GM13976 (cell line): ENCODE measurements at regions not wholly inside any gene's neighbourhood (a gene's known extent, or its start where the extent isn't known, plus 50 kb on each side); places are given as distances from the start of the nearest gene placed in this dataset.
"Not testable (repeated sequence)": the region's sequence is repeated elsewhere in the genome, so short reads cannot be mapped to it uniquely, and the experiment has no call there.

Experiments
- DNase-seq: peaks from one replicate; pipeline ENCODE4 v3.0.0; 2012; ENCODE audit warnings: low spot score
- in situ Hi-C: fragments of 300-500 bp; cut with MboI; formaldehyde crosslinking; loops from one replicate; pipeline ENCODE4 v1.12.0; 2022; ENCODE audit warnings: low sequenced_read_pairs, mixed read lengths, inconsistent platforms; ENCODE audit not compliant: unreplicated experiment
- TF ChIP-seq, protein P1 (sequence below): IDR thresholded peaks from 2 replicates; pipeline ENCODE4 v1.5.1; 2012; ENCODE audit warnings: borderline replicate concordance, mild to moderate bottlenecking; ENCODE audit not compliant: insufficient read depth; ENCODE audit errors: extremely low read depth, missing control alignments, control extremely low read depth

DNA sequence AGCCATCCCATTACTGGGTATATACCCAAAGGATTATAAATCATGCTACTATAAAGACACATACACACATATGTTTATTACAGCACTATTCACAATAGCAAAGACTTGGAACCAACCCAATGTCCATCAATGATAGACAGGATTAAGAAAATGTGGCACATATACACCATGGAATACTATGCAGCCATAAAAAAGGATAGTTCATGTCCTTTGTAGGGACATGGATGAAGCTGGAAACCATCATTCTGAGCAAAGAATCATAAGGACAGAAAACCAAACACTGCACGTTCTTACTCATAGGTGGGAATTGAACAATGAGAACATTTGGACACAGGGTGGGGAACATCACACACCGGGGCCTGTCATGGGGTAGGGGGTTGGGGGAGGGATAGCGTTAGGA, 60.3 kb upstream of the NMU start:
- DNase-seq, in situ Hi-C loops: not testable (repeated sequence)

DNA sequence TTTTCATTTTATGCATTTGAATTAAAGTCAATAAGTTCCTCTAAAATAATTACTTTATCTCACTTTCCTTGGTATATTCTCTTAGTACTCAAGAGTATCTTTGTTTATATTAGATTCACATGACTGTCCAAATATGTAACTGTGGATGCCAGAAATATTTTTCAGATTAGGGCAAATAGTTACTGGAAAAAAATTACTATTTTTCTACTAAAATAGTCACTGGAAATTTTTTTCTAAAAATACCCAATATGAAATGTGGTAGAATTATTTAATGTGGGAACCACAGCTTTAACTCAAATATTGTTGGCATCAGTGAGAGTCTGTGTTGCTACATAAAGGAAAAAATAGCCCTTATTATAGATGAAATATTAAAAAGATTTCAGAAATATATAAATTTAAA, 70.4 kb upstream of the NMU start:
- in situ Hi-C loops, result no loop called here
- no peak for DNase-seq
- TF ChIP-seq, protein P1, sequence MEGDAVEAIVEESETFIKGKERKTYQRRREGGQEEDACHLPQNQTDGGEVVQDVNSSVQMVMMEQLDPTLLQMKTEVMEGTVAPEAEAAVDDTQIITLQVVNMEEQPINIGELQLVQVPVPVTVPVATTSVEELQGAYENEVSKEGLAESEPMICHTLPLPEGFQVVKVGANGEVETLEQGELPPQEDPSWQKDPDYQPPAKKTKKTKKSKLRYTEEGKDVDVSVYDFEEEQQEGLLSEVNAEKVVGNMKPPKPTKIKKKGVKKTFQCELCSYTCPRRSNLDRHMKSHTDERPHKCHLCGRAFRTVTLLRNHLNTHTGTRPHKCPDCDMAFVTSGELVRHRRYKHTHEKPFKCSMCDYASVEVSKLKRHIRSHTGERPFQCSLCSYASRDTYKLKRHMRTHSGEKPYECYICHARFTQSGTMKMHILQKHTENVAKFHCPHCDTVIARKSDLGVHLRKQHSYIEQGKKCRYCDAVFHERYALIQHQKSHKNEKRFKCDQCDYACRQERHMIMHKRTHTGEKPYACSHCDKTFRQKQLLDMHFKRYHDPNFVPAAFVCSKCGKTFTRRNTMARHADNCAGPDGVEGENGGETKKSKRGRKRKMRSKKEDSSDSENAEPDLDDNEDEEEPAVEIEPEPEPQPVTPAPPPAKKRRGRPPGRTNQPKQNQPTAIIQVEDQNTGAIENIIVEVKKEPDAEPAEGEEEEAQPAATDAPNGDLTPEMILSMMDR, result no peak

DNA sequence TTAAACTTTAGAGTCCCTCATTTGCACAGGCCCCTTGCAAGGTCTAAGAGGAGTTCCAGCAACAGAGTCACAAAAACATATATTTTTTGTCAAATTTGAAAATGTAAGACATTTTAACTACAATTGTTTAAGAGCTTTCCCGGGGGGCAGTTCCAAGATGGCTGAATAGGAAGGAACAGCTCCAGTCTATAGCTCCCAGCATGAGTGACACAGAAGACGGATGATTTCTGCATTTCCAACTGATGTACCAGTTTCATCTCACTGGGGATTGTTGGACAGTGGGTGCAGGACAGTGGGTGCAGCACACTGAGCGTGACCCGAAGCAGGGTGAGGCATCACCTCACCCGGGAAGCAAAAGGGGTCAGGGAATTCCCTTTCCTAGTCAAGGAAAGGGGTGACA, 71.4 kb upstream of the NMU start:
- DNase-seq, result no peak
- in situ Hi-C loops, result no loop called here
- TF ChIP-seq, protein P1, result no peak

DNA sequence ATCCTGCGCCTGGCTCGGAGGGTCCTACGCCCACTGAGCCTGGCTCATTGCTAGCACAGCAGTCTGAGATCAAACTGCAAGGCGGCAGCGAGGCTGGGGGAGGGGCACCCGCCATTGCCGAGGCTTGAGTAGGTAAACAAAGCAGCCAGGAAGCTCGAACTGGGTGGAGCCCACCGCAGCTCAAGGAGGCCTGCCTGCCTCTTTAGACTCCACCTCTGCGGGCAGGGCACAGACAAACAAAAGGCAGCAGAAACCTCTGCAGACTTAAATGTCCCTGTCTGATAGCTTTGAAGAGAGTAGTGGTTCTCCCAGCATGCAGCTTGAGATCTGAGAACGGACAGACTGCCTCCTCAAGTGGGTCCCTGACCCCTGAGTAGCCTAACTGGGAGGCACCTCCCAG, 71.9 kb upstream of the NMU start:
- in situ Hi-C loops, result not testable (repeated sequence)

DNA sequence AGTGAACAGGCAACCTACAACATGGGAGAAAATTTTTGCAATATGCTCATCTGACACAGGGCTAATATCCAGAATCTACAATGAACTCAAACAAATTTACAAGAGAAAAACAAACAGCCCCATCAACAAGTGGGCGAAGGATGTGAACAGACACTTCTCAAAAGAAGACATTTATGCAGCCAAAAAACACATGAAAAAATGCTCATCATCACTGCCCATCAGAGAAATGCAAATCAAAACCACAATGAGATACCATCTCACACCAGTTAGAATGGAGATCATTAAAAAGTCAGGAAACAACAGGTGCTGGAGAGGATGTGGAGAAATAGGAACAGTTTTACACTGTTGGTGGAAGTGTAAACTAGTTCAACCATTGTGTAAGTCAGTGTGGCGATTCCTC, 76.7 kb upstream of the NMU start:
- DNase-seq, in situ Hi-C loops: not testable (repeated sequence)

More for the DNA sequence above, 71.9 kb upstream of the NMU start:
- DNase-seq, result not testable (repeated sequence)

DNA sequence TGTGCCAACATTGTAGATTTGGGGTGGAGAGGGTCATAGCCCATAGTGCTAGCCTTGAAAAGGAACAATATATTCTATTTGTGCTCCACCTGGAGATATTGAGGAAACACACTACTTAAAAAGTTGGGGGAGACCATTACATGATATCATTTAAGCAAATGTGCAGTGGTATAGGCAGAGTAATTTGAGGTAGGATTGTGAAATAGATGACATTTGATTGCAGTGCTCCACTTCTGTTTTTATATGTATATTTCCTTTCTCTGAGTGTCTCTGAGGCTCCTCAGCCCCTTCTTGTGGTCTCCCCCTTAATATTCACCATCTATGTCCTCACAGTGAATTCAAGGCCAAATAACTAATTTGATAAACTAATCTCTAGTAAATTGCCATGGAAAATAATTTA, 85.6 kb upstream of the NMU start:
- DNase-seq, result no peak
- in situ Hi-C loops, result no loop called here
- TF ChIP-seq, protein P1, result no peak

DNA sequence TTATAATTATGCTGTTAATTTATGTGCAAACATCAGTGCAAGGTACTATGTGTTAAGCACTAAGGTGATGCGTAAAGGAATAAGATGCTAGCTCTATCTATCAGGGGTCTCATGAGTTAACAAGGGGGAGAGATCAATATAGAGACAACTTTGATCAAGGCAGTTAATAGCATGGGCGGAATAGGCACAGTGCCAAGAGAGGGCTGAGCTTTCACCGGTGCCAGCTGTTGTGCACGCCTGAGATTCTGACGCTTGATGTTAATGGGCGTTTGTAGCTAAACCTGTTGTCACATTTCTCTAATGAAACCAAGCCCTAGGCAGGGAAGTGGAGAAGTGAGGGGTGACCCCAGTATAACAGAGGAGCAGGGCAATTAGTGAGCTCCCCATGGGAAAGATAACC, 86.0 kb upstream of the NMU start:
- DNase-seq, result no peak
- in situ Hi-C loops, result no loop called here
- TF ChIP-seq, protein P1, result no peak

DNA sequence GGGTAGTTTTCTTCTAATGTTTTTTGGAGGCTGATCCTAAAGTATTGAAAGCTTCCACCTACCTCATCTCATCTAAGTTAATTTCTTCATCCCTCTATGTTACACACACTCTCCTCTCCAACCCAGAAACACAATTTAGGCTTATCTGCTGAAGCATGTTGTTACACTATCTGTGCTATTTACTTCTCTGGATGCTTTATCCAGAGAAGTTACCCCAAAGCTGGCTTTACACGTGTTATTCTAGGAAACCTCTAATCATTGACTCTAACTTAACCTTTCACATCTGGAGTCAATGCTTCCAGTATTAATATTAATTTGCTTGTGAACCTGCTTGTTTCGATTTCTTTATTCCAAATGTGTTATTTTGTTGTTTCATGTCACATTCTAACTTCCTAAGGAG, 87.3 kb upstream of the NMU start:
- no peak for DNase-seq
- in situ Hi-C loops, result no loop called here
- TF ChIP-seq, protein P1, result no peak
